Astrocyte (in vitro differentiated cells and primary cell): ENCODE measurements at regions not wholly inside any gene's neighbourhood (a gene's known extent, or its start where the extent isn't known, plus 50 kb on each side); places are given as distances from the start of the nearest gene placed in this dataset.

Experiments used
- EZH2 ChIP-seq: IDR thresholded peaks from 2 replicates; pipeline ENCODE4 v1.6.1; 2012; ENCODE audit warnings: mild to moderate bottlenecking, low read length, inconsistent platforms; ENCODE audit not compliant: insufficient read depth
- TF ChIP-seq, protein P1 (sequence below): IDR thresholded peaks from 2 replicates; pipeline ENCODE4 v1.5.1; 2011; ENCODE audit warnings: low read depth, mild to moderate bottlenecking, inconsistent platforms, low read length, moderate library complexity; ENCODE audit not compliant: insufficient read depth

DNA sequence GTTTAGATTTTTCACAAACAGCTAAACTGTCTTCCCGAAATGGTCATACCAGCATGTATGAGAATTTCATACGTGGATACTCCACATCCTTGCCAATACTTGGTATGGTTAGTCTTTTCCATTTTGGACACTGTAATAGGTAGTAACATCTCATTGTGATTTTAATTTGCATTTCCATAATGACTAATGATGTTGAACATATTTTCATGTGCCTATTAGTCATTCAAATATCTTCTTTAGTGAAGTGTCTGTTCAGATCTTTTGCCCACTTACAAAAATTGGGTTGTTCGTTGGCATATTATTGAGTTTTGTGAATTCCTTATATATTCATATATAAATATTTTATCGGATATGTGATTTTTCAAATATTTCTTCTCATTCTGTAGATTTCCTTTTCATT lies 78.0 kb upstream of the GNG2 start:
- TF ChIP-seq EZH2 = no peak
- TF ChIP-seq, protein P1, sequence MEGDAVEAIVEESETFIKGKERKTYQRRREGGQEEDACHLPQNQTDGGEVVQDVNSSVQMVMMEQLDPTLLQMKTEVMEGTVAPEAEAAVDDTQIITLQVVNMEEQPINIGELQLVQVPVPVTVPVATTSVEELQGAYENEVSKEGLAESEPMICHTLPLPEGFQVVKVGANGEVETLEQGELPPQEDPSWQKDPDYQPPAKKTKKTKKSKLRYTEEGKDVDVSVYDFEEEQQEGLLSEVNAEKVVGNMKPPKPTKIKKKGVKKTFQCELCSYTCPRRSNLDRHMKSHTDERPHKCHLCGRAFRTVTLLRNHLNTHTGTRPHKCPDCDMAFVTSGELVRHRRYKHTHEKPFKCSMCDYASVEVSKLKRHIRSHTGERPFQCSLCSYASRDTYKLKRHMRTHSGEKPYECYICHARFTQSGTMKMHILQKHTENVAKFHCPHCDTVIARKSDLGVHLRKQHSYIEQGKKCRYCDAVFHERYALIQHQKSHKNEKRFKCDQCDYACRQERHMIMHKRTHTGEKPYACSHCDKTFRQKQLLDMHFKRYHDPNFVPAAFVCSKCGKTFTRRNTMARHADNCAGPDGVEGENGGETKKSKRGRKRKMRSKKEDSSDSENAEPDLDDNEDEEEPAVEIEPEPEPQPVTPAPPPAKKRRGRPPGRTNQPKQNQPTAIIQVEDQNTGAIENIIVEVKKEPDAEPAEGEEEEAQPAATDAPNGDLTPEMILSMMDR = no peak
